ENCODE measurements at regions not wholly inside any gene's neighbourhood (a gene's known extent, or its start where the extent isn't known, plus 50 kb on each side); places are given as distances from the start of the nearest gene placed in this dataset.

DNA sequence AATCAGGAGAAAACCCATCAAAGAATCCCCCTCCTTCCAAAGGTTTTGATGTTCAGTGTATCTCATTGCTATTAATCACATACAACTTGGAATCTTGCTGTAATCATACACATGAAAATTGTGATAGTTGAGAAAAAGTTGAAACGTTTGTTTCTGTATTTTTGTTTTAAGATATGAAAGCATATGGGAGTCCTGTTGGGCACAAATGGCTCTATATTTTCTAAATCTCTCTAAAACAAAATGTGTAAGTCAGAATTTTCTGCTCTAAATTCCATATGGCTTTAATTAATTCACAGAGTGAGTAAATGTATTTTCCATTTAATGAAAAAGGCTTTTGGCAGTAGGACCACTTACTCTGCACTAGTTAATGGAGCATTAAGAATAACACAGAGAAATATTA is 140.2 kb downstream of the MOSPD2 start:
- Histone ChIP-seq H4K8ac (replicated peaks; ENCODE audit: insufficient read length, low read depth, low read length) (no peak overlapping the region), H4K91ac (ENCODE audit: insufficient read length, low read depth, low read length) (no peak overlapping the region), H3K4ac (ENCODE audit: low read depth, low read length) (no peak overlapping the region), H3K23ac (ENCODE audit: insufficient read length, low read depth, low read length) (no peak overlapping the region), H3K4me1 (ENCODE audit: insufficient read depth, low read length) (no peaks in the 10 kb centered on the region), H2BK15ac (ENCODE audit: low read depth, low read length) (no peak overlapping the region), H2AFZ (ENCODE audit: low read length) (no peak overlapping the region), H4K5ac (ENCODE audit: insufficient read length, low read depth, low read length) (no peak overlapping the region), H3K14ac (ENCODE audit: insufficient read depth, low read length) (no peak overlapping the region), H2AK5ac (ENCODE audit: insufficient read length, low read length) (no peak overlapping the region), H2BK20ac (ENCODE audit: low read depth, low read length, poor library complexity, severe bottlenecking) (no peak overlapping the region), H3K18ac (ENCODE audit: insufficient read length, low read depth, low read length) (no peak overlapping the region), H2BK5ac (ENCODE audit: insufficient read length, low read length) (no peak overlapping the region), H4K20me1 (ENCODE audit: control insufficient read depth, insufficient read depth, insufficient read length) (no peaks in the 10 kb centered on the region), H3K27ac (ENCODE audit: insufficient read length, low read depth, low read length) (no peak overlapping the region), H3K9ac (ENCODE audit: extremely low read depth, insufficient read length, low read length) (no peak overlapping the region), H3K9me3 (ENCODE audit: control insufficient read depth, low read depth, low read length) (peaks cover 6% of the 10 kb centered on the region), H3K4me2 (ENCODE audit: insufficient read depth, insufficient read length, low read length) (no peak overlapping the region), H2BK12ac (ENCODE audit: insufficient read length, low read depth, low read length) (no peak overlapping the region), H3T11ph (ENCODE audit: low read length) (no peak overlapping the region), H3K23me2 (ENCODE audit: insufficient read length, low read depth, low read length, poor library complexity, severe bottlenecking) (no peaks in the 10 kb centered on the region), H2BK120ac (ENCODE audit: low read depth, low read length, poor library complexity, severe bottlenecking) (no peak overlapping the region), H3K27me3 (ENCODE audit: insufficient read depth, low read length) (no peaks in the 10 kb centered on the region), H3K56ac (ENCODE audit: insufficient read length, low read depth, low read length) (no peak overlapping the region), H3K79me2 (ENCODE audit: insufficient read depth, low read length) (no peaks in the 10 kb centered on the region), H3K79me1 (ENCODE audit: insufficient read depth, low read depth, low read length, poor library complexity, severe bottlenecking) (no peaks in the 10 kb centered on the region)
- DNase-seq, result no peak
- H3K9me3 Mint-ChIP-seq, result peaks cover 39 to 41% of the 10 kb centered on the region in 2 experiments
- no peaks in the 10 kb centered on the region for H3K4me1 Mint-ChIP-seq
- no peaks in the 10 kb centered on the region; a peak in 1 of 7 replicates for H3K36me3 Mint-ChIP-seq (ENCODE audit: insufficient read depth in 1 of 3, low read depth in 3 of 3)
- TF ChIP-seq, protein P1, sequence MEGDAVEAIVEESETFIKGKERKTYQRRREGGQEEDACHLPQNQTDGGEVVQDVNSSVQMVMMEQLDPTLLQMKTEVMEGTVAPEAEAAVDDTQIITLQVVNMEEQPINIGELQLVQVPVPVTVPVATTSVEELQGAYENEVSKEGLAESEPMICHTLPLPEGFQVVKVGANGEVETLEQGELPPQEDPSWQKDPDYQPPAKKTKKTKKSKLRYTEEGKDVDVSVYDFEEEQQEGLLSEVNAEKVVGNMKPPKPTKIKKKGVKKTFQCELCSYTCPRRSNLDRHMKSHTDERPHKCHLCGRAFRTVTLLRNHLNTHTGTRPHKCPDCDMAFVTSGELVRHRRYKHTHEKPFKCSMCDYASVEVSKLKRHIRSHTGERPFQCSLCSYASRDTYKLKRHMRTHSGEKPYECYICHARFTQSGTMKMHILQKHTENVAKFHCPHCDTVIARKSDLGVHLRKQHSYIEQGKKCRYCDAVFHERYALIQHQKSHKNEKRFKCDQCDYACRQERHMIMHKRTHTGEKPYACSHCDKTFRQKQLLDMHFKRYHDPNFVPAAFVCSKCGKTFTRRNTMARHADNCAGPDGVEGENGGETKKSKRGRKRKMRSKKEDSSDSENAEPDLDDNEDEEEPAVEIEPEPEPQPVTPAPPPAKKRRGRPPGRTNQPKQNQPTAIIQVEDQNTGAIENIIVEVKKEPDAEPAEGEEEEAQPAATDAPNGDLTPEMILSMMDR (conservative IDR thresholded peaks at IDR 0.05), result no peak
- H3K27me3 Mint-ChIP-seq (ENCODE audit: low read depth), result no peaks in the 10 kb centered on the region
- no CpG with 5 or more reads among the region's 1 CpG for WGBS (ENCODE audit: extremely low coverage, insufficient read length, low lambda C conversion rate)
- H3K4me3 Mint-ChIP-seq, result no peak overlapping the region
- H3K27ac Mint-ChIP-seq, result no peak overlapping the region
